ENCODE measurements at regions not wholly inside any gene's neighbourhood (a gene's known extent, or its start where the extent isn't known, plus 50 kb on each side); places are given as distances from the start of the nearest gene placed in this dataset.

GRCh38 chr11:86722748-86723147 is 50.3 kb upstream of the ME3 start (continued):
- TF ChIP-seq ERG (CRISPR knock-in tag; IDR thresholded peaks at IDR 0.05) = no peak
